ENCODE measurements at regions not wholly inside any gene's neighbourhood (a gene's known extent, or its start where the extent isn't known, plus 50 kb on each side); places are given as distances from the start of the nearest gene placed in this dataset.

DNA sequence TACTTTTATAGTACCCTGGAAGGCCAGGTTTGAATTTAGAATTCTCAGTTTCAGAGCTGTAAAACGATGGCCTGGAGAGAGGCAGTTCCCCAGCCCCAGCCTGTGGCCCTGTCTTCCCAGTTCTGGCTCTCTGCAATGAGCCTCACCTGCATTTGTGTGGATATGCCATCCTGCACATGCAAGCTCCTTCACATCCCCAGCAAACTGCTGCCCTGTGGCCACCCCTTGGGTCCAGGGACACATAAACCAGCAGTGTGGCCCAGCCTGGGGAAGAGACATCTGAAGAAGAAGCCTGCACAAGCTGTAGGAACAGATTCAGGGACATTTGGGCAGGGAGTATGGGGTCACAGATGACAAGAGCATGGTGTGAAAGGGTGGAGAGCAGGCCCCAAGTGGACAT lies 174.3 kb upstream of the CRY1 start:
- TF ChIP-seq ZNF114 (tag by site-specific recombination; IDR thresholded peaks at IDR 0.05) (no peak), ZNF138 (tag by site-specific recombination; IDR thresholded peaks at IDR 0.05; ENCODE audit: borderline replicate concordance) (no peak)
